ENCODE measurements at regions not wholly inside any gene's neighbourhood (a gene's known extent, or its start where the extent isn't known, plus 50 kb on each side); places are given as distances from the start of the nearest gene placed in this dataset.
A peak's percentile ranks its signal among the peaks of the same experiment; 100 is the strongest.

- peaks cover 4% of the 10 kb centered on the region; the same call in 1 of the 2 replicates for H3K4me1 ChIP-seq (ENCODE audit: control insufficient read depth, insufficient read depth, low read length)
- no peaks in the 10 kb centered on the region for H3K36me3 ChIP-seq (ENCODE audit: control insufficient read depth, insufficient read depth, low read length)
- no peaks in the 10 kb centered on the region for H3K9me3 ChIP-seq (ENCODE audit: control insufficient read depth, insufficient read depth, low read depth, low read length)
- H3K4me3 ChIP-seq (ENCODE audit: low read depth, low read length), result no peak overlapping the region
- H3K27ac ChIP-seq (ENCODE audit: low read depth, low read length), result no peak overlapping the region; the same call in 1 of the 2 replicates
- no peaks in the 10 kb centered on the region for H3K27me3 ChIP-seq (ENCODE audit: control insufficient read depth, insufficient read depth, low read length)
- H3K9ac ChIP-seq (ENCODE audit: low read length), result peak overlapping the region; percentile 25
Measured at GRCh38 chr4:189497996-189498395, 442.7 kb upstream of the FRG1 start.

DNA sequence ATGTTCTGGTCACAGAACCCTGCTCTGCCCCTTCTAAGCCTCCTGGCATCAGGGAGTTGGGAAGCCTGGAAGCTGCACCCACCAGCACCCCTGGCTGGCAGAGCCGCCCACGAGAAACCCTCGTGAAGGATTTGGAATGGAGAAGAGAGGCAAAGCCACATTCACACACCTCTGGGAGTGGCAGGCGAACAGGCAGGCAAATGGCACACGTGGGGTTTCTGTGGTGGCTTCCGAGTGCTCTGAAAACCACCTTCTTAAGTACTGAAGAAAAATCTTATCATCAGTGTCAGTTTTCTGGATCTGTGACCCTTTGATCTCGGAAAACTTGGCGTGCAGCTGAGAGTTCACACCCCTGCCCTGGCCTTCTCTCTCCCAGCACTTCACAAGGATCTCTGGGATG is 442.2 kb upstream of the FRG1 start:
- H3K4me3 ChIP-seq (ENCODE audit: low read depth, low read length), result no peak overlapping the region
- no peak overlapping the region; the same call in 1 of the 2 replicates for H3K27ac ChIP-seq (ENCODE audit: low read depth, low read length)
- no peaks in the 10 kb centered on the region for H3K27me3 ChIP-seq (ENCODE audit: control insufficient read depth, insufficient read depth, low read length)
- H3K36me3 ChIP-seq (ENCODE audit: control insufficient read depth, insufficient read depth, low read length), result no peaks in the 10 kb centered on the region
- H3K9ac ChIP-seq (ENCODE audit: low read length), result peak overlapping the region; percentile 5
- H3K9me3 ChIP-seq (ENCODE audit: control insufficient read depth, insufficient read depth, low read depth, low read length), result no peaks in the 10 kb centered on the region
- H3K4me1 ChIP-seq (ENCODE audit: control insufficient read depth, insufficient read depth, low read length), result peaks cover 4% of the 10 kb centered on the region; the same call in 1 of the 2 replicates

DNA sequence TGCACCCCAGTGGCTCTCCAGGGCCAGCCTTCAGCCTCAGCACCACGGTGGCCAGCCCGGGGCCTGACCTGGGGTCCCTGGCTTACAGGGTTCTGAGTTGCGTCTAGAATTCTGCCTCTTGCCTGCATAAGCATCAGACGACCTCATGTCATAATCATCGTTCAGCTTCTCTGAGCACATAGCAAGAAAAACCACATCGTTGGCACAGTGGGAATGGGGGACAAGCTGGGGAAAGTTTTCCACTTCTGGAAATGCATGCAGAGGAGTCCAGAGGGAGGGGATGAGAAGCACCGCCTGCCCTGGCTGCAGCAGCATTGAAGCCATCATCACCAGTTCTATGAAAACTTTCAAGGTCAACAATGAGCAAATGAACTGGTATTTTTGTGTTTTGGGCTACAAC is 441.0 kb upstream of the FRG1 start:
- Histone ChIP-seq H3K36me3 (ENCODE audit: control insufficient read depth, insufficient read depth, low read length) (no peaks in the 10 kb centered on the region), H3K4me3 (ENCODE audit: low read depth, low read length) (no peak overlapping the region), H3K9ac (ENCODE audit: low read length) (no peak overlapping the region), H3K9me3 (ENCODE audit: control insufficient read depth, insufficient read depth, low read depth, low read length) (no peaks in the 10 kb centered on the region), H3K4me1 (ENCODE audit: control insufficient read depth, insufficient read depth, low read length) (peaks cover 4% of the 10 kb centered on the region; the same call in 1 of the 2 replicates), H3K27me3 (ENCODE audit: control insufficient read depth, insufficient read depth, low read length) (no peaks in the 10 kb centered on the region), H3K27ac (ENCODE audit: low read depth, low read length) (no peak overlapping the region)

DNA sequence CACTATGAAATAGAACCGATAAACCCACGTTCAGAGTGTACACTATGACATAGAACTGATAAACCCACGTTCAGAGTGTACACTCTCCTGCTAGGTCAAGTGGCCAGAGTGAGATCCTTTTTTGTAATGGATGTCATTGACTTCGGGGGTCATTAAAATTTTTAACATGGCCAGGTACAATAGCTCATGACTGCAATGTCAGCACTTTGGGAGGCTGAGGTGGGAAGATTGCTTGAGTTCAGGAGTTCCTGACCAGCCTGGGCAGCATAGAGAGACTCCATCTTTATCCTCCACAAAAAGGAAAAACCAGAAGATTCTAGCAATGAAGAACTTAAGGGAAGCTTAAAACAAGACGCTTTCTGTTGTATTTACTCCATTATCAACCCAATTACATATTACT is 439.7 kb upstream of the FRG1 start:
- Histone ChIP-seq H3K27ac (ENCODE audit: low read depth, low read length) (no peak overlapping the region), H3K9ac (ENCODE audit: low read length) (no peak overlapping the region), H3K4me1 (ENCODE audit: control insufficient read depth, insufficient read depth, low read length) (peaks cover 4% of the 10 kb centered on the region; the same call in 1 of the 2 replicates), H3K27me3 (ENCODE audit: control insufficient read depth, insufficient read depth, low read length) (no peaks in the 10 kb centered on the region), H3K36me3 (ENCODE audit: control insufficient read depth, insufficient read depth, low read length) (no peaks in the 10 kb centered on the region), H3K9me3 (ENCODE audit: control insufficient read depth, insufficient read depth, low read depth, low read length) (no peaks in the 10 kb centered on the region), H3K4me3 (ENCODE audit: low read depth, low read length) (no peak overlapping the region)

- no peak overlapping the region for H3K27ac ChIP-seq (ENCODE audit: low read depth, low read length)
- no peaks in the 10 kb centered on the region for H3K27me3 ChIP-seq (ENCODE audit: control insufficient read depth, insufficient read depth, low read length)
- no peak overlapping the region for H3K9ac ChIP-seq (ENCODE audit: low read length)
- no peak overlapping the region for H3K4me3 ChIP-seq (ENCODE audit: low read depth, low read length)
- peaks cover 2% of the 10 kb centered on the region; the same call in 1 of the 2 replicates for H3K4me1 ChIP-seq (ENCODE audit: control insufficient read depth, insufficient read depth, low read length)
- H3K9me3 ChIP-seq (ENCODE audit: control insufficient read depth, insufficient read depth, low read depth, low read length), result no peaks in the 10 kb centered on the region
- no peaks in the 10 kb centered on the region for H3K36me3 ChIP-seq (ENCODE audit: control insufficient read depth, insufficient read depth, low read length)
Measured at GRCh38 chr4:189502841-189503435, 437.7 kb upstream of the FRG1 start.

GRCh38 chr4:189504220-189504619 is 436.5 kb upstream of the FRG1 start:
- H3K27me3 ChIP-seq (ENCODE audit: control insufficient read depth, insufficient read depth, low read length), result no peaks in the 10 kb centered on the region
- no peak overlapping the region for H3K9ac ChIP-seq (ENCODE audit: low read length)
- no peak overlapping the region for H3K27ac ChIP-seq (ENCODE audit: low read depth, low read length)
- H3K4me1 ChIP-seq (ENCODE audit: control insufficient read depth, insufficient read depth, low read length), result no peaks in the 10 kb centered on the region
- no peaks in the 10 kb centered on the region for H3K9me3 ChIP-seq (ENCODE audit: control insufficient read depth, insufficient read depth, low read depth, low read length)
- H3K36me3 ChIP-seq (ENCODE audit: control insufficient read depth, insufficient read depth, low read length), result no peaks in the 10 kb centered on the region
- no peak overlapping the region for H3K4me3 ChIP-seq (ENCODE audit: low read depth, low read length)

DNA sequence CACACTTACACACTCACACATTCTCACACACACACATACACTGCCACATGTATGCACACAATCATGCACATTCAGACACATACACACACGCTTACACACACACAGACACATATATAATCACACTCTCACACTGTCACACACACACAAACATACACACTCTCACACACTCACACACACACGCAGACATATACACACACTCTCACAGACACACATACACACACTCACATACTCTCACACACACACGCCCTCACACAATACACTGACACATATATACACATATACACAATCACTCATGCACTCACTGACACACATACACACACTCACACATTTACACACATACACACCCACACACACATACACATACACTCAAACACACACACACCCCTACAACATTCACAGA is 435.3 kb upstream of the FRG1 start:
- H3K27ac ChIP-seq (ENCODE audit: low read depth, low read length), result no peak overlapping the region

GRCh38 chr4:189506080-189506479 is 434.6 kb upstream of the FRG1 start:
- Histone ChIP-seq H3K27ac (ENCODE audit: low read depth, low read length) (no peak overlapping the region), H3K4me3 (ENCODE audit: low read depth, low read length) (no peak overlapping the region), H3K4me1 (ENCODE audit: control insufficient read depth, insufficient read depth, low read length) (no peaks in the 10 kb centered on the region), H3K36me3 (ENCODE audit: control insufficient read depth, insufficient read depth, low read length) (no peaks in the 10 kb centered on the region), H3K9me3 (ENCODE audit: control insufficient read depth, insufficient read depth, low read depth, low read length) (peaks cover 4% of the 10 kb centered on the region; the same call in 1 of the 2 replicates), H3K9ac (ENCODE audit: low read length) (no peak overlapping the region), H3K27me3 (ENCODE audit: control insufficient read depth, insufficient read depth, low read length) (no peaks in the 10 kb centered on the region)

More for the DNA sequence above, 435.3 kb upstream of the FRG1 start:
- H3K4me3 ChIP-seq (ENCODE audit: low read depth, low read length), result no peak overlapping the region
- H3K9me3 ChIP-seq (ENCODE audit: control insufficient read depth, insufficient read depth, low read depth, low read length), result peaks cover 1% of the 10 kb centered on the region; the same call in 1 of the 2 replicates
- H3K9ac ChIP-seq (ENCODE audit: low read length), result no peak overlapping the region
- H3K36me3 ChIP-seq (ENCODE audit: control insufficient read depth, insufficient read depth, low read length), result no peaks in the 10 kb centered on the region
- H3K4me1 ChIP-seq (ENCODE audit: control insufficient read depth, insufficient read depth, low read length), result no peaks in the 10 kb centered on the region
- no peaks in the 10 kb centered on the region for H3K27me3 ChIP-seq (ENCODE audit: control insufficient read depth, insufficient read depth, low read length)

GRCh38 chr4:189507060-189507459 is 433.6 kb upstream of the FRG1 start:
- Histone ChIP-seq H3K36me3 (ENCODE audit: control insufficient read depth, insufficient read depth, low read length) (no peaks in the 10 kb centered on the region), H3K4me3 (ENCODE audit: low read depth, low read length) (no peak overlapping the region), H3K9ac (ENCODE audit: low read length) (no peak overlapping the region), H3K9me3 (ENCODE audit: control insufficient read depth, insufficient read depth, low read depth, low read length) (peaks cover 4% of the 10 kb centered on the region; the same call in 1 of the 2 replicates), H3K4me1 (ENCODE audit: control insufficient read depth, insufficient read depth, low read length) (no peaks in the 10 kb centered on the region), H3K27ac (ENCODE audit: low read depth, low read length) (no peak overlapping the region), H3K27me3 (ENCODE audit: control insufficient read depth, insufficient read depth, low read length) (no peaks in the 10 kb centered on the region)

- Histone ChIP-seq H3K36me3 (ENCODE audit: control insufficient read depth, insufficient read depth, low read length) (no peaks in the 10 kb centered on the region), H3K9ac (ENCODE audit: low read length) (no peak overlapping the region), H3K4me1 (ENCODE audit: control insufficient read depth, insufficient read depth, low read length) (no peaks in the 10 kb centered on the region), H3K9me3 (ENCODE audit: control insufficient read depth, insufficient read depth, low read depth, low read length) (peaks cover 4% of the 10 kb centered on the region; the same call in 1 of the 2 replicates), H3K4me3 (ENCODE audit: low read depth, low read length) (no peak overlapping the region), H3K27me3 (ENCODE audit: control insufficient read depth, insufficient read depth, low read length) (no peaks in the 10 kb centered on the region), H3K27ac (ENCODE audit: low read depth, low read length) (no peak overlapping the region)
Measured at GRCh38 chr4:189510601-189511000, 430.1 kb upstream of the FRG1 start.

- peaks cover 3% of the 10 kb centered on the region for H3K4me1 ChIP-seq (ENCODE audit: control insufficient read depth, insufficient read depth, low read length)
- H3K4me3 ChIP-seq (ENCODE audit: low read depth, low read length), result no peak overlapping the region
- H3K9ac ChIP-seq (ENCODE audit: low read length), result no peak overlapping the region
- H3K36me3 ChIP-seq (ENCODE audit: control insufficient read depth, insufficient read depth, low read length), result no peaks in the 10 kb centered on the region
- H3K27me3 ChIP-seq (ENCODE audit: control insufficient read depth, insufficient read depth, low read length), result no peaks in the 10 kb centered on the region
- no peak overlapping the region for H3K27ac ChIP-seq (ENCODE audit: low read depth, low read length)
- peaks cover 4% of the 10 kb centered on the region; the same call in 1 of the 2 replicates for H3K9me3 ChIP-seq (ENCODE audit: control insufficient read depth, insufficient read depth, low read depth, low read length)
Measured at GRCh38 chr4:189511581-189511980, 429.1 kb upstream of the FRG1 start.
